ENCODE measurements at regions not wholly inside any gene's neighbourhood (a gene's known extent, or its start where the extent isn't known, plus 50 kb on each side); places are given as distances from the start of the nearest gene placed in this dataset.
A peak's percentile ranks its signal among the peaks of the same experiment; 100 is the strongest.

DNA sequence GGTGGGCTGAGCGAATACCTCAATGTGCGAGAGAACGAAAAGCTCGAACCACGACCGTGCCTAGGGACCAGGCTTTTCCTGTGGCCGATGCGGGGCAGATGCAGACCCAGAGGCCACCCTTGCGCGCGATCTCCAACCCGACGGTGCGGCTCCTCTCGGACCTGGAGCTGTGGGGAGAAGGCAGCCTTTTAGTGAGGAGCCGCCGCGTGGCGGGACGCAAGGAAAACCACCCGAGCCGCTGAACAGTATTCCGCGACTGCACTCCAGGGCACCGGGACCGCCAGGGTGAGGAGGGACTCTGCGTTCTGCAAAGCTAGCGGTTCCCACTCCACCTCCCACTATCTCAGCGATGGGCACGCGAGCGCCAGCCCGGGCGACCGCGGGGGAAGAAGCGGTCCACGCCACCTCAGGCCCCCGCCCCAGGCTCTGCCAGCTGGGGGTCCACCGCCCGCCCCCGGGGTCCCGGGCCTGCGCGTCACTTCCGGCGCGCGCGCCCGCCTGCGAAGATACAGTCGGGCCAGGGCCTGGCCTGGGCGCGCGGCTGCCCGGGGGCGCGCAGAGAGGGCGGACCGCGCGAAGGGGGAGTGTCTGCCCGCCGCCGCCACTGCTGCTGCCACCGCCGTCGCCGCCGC is 66.5 kb upstream of the PRKACB start (continued):
- TF ChIP-seq CREB5 (CRISPR knock-in tag; IDR thresholded peaks at IDR 0.05) (no peak), CAMTA2 (CRISPR knock-in tag; conservative IDR thresholded peaks at IDR 0.05) (no peak), GABPB2 (CRISPR knock-in tag; conservative IDR thresholded peaks at IDR 0.05) (no peak), ELF4 (CRISPR knock-in tag; IDR thresholded peaks at IDR 0.05) (no peak), PYGO2 (tag; IDR thresholded peaks at IDR 0.05) (no peak), NONO (IDR thresholded peaks at IDR 0.05; ENCODE audit: low read depth in 2 of 2, low read length in 1 of 2) (peak in 1 of 2 experiments; percentile 65; a peak in 1 of 4 replicates), ZNF444 (CRISPR knock-in tag; IDR thresholded peaks at IDR 0.05) (no peak), ZC3H4 (CRISPR knock-in tag; IDR thresholded peaks at IDR 0.05; ENCODE audit: borderline replicate concordance) (no peak), HMG20A (CRISPR knock-in tag; conservative IDR thresholded peaks at IDR 0.05) (no peak), SIN3B (IDR thresholded peaks at IDR 0.05; ENCODE audit: low read depth) (peak; percentile 65), MXI1 (IDR thresholded peaks at IDR 0.05; ENCODE audit: low read depth, low read length) (no peak), SIRT6 (IDR thresholded peaks at IDR 0.05; ENCODE audit: low read depth, low read length) (no peak), BRD9 (IDR thresholded peaks at IDR 0.05; ENCODE audit: low read depth, partially characterized antibody) (no peak), ZNF584 (CRISPR knock-in tag; IDR thresholded peaks at IDR 0.05; ENCODE audit: low read depth) (no peak), PKNOX1 (IDR thresholded peaks at IDR 0.05) (no peak), ATF1 (CRISPR knock-in tag; IDR thresholded peaks at IDR 0.05) (no peak), ATF1 (tag; IDR thresholded peaks at IDR 0.05) (peak; percentile 88), E2F3 (CRISPR knock-in tag; IDR thresholded peaks at IDR 0.05) (no peak), ERF (CRISPR knock-in tag; IDR thresholded peaks at IDR 0.05) (no peak), TRIM28 (IDR thresholded peaks at IDR 0.05) (no peak), RCOR1 (IDR thresholded peaks at IDR 0.05; ENCODE audit: borderline replicate concordance in 1 of 2, low read depth in 2 of 2, low read length in 2 of 2) (no peak), ZNF699 (CRISPR knock-in tag; IDR thresholded peaks at IDR 0.05; ENCODE audit: insufficient replicate concordance) (no peak), PHTF2 (CRISPR knock-in tag; IDR thresholded peaks at IDR 0.05) (no peak), ELK1 (CRISPR knock-in tag; IDR thresholded peaks at IDR 0.05) (no peak)
- TF ChIP-seq, protein P1, sequence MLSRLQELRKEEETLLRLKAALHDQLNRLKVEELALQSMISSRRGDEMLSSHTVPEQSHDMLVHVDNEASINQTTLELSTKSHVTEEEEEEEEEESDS (CRISPR knock-in tag; IDR thresholded peaks at IDR 0.05), result no peak
- TF ChIP-seq, protein P2, sequence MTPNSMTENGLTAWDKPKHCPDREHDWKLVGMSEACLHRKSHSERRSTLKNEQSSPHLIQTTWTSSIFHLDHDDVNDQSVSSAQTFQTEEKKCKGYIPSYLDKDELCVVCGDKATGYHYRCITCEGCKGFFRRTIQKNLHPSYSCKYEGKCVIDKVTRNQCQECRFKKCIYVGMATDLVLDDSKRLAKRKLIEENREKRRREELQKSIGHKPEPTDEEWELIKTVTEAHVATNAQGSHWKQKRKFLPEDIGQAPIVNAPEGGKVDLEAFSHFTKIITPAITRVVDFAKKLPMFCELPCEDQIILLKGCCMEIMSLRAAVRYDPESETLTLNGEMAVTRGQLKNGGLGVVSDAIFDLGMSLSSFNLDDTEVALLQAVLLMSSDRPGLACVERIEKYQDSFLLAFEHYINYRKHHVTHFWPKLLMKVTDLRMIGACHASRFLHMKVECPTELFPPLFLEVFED (CRISPR knock-in tag; conservative IDR thresholded peaks at IDR 0.05), result no peak
- TF ChIP-seq, protein P3, sequence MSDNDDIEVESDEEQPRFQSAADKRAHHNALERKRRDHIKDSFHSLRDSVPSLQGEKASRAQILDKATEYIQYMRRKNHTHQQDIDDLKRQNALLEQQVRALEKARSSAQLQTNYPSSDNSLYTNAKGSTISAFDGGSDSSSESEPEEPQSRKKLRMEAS (CRISPR knock-in tag; IDR thresholded peaks at IDR 0.05), result peak; percentile 64

Measured in K562 (cell line).